Activated CD8-positive, alpha-beta memory T cell treated with anti-CD3 and anti-CD28 coated beads for 48 hours (primary cell): ENCODE measurements at regions not wholly inside any gene's neighbourhood (a gene's known extent, or its start where the extent isn't known, plus 50 kb on each side); places are given as distances from the start of the nearest gene placed in this dataset.

ENCODE experiments used
- DNase-seq, 3 experiments: peaks; one replicate each; pipeline ENCODE4 v3.0.0-alpha.2; 2020; ENCODE audit warnings: low read depth in 2 of 3, low spot score in 2 of 3

DNA sequence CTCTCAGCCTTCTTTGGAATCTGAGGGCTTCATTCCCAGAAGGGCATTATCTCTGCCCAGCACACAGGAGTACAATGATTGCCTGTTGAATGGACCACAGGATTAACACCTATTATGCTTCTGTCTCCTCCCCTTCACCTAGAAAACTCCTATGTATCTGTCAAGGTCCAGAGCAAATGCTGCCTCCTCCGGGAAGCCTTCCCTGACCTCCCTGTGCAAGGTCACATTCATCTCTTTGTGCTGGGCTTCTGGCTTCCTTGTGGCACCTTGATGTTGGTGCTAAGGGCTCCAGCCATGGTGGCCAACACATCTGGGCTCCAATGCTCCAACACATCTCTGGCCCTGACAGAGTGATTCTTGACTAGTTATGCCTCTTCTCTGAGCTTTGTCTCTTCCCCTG lies 49.9 kb upstream of the ATP2B2 start:
- no peak for DNase-seq

DNA sequence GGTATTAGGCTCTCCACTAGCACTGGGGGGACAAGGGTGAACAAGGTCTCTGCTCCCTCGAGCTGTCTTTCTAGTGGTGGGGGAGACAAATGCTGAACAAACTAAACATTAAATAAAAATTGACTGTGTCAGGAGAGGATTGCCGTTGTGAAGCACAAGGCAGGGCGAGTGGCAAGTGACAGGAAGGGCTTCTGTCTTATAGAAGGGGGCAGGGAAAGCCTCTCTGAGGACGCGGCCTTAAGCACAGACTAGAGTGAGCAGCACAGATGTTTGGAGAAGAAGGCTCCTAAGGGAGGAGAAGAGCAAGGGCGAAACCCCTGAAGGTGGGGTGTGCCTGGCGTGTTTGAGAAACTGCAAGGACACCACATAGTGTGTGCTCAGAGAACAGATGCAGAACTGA lies 50.9 kb upstream of the ATP2B2 start:
- no peak for DNase-seq

DNA sequence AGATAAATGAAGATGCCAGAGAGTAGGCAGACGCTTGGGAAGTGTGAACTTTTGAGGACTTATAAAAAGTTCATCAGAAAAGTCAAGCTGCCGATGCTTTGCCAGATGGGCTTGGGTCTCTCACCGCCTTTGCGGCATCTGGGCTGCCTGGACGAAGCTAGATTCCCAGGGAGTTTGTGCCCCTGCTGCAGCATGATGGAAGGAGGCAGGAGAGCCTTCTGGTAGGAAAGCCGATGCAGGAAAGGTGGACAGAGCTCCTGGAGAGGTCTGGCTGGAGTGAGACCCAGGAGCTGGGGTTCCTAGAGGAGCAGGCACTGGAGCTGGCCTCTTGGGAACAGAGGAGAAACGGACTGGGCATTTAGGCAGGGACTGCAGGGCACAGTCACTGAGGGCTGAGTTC lies 51.9 kb upstream of the ATP2B2 start:
- no peak for DNase-seq

DNA sequence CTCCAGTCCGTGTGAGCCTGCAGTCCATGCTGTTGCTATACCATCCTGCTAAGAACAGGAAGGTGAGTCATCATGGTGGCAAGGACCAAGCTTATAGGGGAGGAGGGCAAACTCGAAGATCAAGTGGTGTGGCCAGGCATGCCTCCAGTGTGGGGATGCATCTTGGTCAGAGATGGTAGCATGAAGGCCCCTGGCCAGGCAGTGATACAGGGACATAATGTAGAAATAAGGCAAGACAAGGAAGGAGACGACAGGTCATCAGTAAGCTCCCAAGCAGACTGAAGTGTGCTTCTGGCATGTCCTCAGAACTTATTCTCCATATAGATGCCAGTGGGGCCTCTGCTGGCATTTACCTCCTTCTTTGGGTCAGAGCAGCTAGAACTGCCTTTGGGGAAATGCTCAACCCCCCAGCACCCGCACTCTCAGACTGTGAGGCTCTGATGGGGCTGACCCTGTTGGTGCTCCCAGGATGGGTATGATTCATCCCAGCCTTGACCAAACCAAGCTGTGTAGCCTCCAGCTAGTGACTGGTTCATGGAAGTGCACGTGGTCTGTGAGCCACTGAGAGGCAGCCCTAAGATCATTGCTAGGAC lies 52.5 kb upstream of the ATP2B2 start:
- no peak for DNase-seq

DNA sequence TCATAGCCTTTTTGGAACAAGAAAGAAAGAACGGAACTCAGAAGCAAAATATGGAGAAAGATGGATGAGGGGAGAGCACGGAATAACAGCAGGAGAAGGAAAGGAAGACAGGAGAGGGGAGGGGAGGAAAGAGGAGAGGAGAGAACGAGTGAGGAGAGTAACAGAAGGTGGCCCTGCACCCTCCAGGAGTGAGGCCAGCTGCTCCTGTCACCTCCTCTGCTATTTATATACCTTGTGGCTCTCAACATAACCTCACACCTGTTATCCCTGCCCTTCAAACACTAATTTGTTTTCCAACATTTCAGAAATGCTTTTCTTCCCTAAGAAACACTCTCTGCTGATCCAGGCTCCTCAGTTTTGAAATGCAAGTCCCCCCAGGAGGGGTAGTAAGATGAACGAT lies 53.4 kb upstream of the ATP2B2 start:
- no peak for DNase-seq

DNA sequence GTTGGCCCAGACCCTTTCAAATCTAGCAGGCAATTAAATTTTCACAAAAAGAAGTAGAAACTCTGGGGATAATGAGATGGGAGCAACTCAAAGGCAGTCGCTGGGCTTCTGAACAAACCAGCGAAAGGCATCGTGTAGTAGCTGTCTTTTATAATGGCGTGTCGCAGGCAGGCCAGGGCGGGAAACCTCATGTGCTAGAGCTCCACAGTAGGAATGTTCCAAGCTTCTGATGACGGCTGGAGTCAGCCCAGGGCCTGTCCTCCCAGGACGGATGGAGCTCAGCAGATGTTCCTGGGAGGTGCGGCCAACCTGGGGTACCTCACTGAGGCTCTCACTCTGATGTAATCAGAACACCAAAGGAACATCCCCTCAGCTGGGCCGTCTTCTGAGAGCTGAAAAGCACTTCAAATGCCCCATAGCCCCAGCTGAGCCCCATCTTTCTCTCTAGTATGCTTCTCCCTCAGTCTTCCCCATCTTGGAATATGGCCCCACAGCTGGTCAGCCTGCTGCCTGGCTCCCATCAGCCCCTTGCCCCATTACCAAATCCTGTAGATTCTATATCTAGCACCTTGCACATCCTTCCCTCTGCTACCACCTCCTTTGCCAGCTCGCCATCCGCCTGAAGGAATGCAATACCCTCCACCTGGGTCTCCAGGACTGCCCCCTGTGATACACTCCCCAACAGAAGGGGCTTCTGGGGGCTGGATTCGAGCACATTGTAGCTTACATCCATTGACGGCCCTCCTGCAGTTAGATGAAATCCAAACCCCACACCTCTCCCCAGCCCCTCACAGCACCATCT lies 54.9 kb upstream of the ATP2B2 start:
- no peak for DNase-seq

DNA sequence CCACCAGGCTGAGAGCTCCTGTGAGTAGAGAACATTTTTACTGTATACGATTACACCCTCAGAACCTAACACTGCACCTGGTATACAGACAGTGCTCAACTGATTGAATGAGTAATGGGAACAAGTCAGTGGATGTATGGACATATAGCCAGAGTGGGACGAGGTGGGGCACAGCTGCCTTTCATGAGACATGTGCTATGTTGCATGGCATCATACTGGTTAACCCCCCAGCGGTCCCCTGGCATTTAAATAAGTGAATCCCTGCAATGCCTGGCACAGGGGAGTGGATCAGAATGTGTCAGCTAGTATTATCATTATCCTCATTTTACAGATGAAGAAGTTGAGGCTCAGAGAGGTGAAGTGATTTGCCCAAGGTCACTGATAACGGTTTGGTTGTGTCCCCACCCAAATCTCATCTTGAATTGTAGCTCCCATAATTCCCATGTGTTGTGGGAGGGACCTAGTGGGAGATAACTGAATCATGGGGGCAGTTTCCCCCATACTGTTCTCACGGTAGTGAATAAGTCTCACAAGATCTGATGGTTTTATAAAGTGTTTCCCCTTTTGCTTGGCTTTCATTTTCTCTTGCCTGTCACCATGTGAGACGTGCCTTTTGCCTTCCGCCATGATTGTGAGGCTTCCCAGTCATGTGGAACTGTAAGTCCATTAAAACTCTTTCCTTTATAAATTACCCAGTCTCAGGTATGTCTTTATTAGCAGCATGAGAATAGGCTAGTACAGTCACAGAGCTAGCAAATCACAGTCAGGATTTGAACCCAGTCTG lies 56.0 kb upstream of the ATP2B2 start:
- no peak for DNase-seq

DNA sequence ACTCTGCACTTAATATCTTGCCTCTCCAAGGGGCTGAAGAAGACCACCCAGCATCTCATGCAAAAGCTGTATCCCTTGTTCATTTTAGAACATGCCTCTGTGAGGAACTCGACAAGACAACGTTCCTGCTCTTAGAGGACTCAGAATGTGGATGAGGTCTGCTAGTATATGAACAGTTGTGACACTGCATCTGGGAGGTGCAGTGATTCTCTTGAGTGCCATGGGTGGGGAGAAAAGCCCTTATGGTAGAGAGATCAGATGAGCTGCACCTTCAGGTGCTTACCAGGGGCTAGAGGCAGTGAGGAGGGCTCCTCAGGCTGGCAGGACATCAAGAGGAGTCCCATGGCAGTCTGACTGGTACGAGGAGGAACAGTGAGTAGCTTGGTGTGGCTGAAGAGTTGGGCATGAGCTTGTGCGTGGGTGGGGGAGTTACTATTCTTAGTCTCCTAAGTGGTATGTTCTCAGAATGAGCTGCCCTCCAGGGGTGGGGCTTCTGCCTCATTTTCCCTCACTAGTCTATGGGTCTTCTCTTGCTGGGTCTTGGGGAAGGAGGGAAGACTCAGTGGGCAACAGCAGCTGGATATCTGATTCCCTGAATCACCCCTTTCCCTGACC lies 56.7 kb upstream of the ATP2B2 start:
- no peak for DNase-seq

DNA sequence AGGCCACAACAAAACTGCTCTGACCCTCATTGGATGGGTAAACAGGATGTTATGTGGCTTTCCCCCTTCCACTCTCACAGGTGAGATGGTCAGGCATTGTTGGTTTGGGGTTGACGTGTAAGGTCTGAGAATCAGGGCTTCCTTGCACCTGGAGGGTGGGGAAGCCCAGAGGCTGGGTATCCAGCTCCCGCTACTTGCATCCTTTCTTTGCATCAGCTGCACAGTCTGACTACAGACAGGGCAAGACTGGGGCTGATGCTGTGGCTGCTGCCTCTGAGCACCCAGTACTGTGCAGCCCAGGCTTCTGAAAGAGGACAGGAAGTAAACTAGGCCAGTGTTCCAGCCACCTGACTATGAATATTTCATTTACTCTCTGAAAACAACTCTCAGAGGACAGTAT lies 58.0 kb upstream of the ATP2B2 start:
- no peak for DNase-seq

DNA sequence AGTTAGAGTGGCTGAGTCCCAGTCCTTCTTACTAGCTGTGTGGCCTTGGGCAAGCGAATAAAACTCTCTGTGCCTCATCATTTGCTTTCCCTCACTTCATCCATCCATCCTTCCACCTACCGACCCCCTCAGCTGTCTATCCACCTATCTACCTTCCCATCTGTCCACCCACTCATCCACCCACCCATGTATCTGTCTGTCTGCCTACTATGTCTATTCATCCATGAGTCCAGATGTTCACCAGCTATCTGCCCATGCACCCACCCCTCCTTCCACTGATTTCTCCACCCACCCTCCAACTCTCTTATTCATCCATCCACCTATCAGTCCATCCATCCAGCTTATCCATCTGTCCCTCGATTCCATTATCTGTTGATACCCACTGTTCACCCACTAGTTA lies 60.4 kb upstream of the ATP2B2 start:
- DNase-seq, result no peak

DNA sequence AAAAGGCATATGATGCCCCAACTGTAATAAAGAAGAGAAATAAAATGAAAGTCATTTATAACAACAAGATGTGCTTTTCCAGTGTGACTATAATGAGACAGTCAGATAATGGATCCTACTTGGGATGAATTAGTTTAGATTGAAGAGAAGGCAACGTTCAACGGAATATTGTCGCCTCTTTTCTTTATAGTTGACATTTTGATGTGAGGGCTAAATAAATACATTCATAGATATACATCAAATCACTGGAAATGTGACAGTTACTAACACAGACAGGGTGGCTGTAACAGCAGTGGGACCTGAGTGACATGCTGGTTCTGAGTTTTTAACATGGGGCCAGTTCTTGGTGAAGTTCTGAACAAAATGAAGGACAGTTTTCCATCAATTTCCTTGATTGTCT lies 61.1 kb upstream of the ATP2B2 start:
- DNase-seq, result no peak

DNA sequence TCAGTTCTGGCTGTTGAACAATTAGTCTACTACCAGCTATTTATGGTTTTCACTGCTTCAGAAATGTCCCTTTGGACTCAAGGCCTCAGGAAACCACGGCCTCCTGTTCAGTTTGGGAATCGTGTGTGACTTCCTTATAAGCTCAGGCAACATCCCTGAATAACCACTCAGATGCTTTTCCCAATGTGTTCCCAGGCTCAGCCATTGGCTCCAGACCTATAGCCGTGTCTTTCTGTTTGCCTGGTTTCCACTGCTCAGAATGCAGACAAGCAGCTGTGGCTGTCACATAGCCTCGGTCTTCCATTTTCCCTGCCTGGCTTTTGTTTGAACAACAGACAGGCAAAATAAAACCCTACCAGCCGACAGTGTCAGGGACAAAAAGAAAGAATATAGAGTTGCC lies 63.2 kb upstream of the ATP2B2 start:
- DNase-seq, result no peak

DNA sequence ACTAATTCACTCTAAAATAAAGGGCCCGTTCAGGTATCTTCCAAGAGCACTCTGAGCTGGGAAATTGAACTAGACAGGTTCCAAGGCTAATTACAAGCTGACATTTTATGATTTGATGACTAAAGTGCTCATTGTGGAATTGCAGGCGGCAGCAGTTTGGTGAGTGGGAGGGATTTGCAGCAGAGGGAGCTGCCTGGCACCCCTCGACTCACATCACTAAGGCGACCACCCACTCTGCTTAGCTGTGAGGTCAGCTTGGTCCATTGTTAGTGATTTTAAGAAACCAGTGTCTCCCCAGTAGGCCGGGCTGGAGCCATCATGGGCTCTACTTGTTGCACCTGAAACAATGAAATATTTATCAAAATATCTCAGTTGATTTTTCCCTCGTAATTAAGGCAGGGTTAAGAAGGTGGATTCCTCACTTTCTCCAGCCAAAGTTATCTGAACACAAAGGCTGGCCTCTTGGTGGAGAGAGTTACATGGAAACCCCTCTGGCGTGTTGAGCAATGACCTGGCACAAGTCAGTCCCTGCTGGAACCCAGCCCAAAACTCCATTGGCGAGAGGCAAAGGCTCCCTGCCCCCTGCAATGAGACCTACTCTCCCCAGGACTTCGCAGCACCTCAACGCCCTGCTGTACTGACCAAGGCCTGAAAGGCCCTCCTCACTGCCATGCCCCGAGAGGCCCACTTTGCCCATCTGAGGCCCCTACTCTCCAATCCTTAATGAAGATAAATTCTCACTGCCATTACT lies 65.0 kb upstream of the ATP2B2 start:
- no peak for DNase-seq

DNA sequence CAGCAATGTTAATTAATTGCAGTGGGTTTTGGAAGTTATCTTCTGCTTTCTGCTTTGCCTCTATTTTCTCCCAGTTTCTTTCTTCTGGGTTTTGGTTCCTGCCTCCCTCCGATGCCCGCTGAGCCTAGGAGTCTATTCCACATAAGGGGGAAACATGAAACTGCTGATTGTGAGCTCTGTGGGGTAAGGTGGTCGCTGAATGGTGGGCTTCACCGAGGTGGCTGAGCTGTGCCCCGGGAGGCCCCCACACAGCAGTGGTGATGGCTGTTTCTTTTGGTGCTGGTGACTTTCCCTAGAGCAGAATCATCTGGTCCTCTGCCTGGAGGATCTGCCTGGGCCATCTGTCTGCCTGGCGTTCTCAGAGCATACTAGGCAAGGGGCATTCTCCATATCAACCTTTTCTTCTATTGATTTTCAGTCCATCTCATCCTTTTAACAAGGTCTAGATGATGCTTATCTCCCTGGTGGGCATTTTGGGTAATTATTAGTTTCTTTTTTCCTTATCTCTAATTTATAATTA lies 68.8 kb upstream of the ATP2B2 start:
- DNase-seq, result no peak

DNA sequence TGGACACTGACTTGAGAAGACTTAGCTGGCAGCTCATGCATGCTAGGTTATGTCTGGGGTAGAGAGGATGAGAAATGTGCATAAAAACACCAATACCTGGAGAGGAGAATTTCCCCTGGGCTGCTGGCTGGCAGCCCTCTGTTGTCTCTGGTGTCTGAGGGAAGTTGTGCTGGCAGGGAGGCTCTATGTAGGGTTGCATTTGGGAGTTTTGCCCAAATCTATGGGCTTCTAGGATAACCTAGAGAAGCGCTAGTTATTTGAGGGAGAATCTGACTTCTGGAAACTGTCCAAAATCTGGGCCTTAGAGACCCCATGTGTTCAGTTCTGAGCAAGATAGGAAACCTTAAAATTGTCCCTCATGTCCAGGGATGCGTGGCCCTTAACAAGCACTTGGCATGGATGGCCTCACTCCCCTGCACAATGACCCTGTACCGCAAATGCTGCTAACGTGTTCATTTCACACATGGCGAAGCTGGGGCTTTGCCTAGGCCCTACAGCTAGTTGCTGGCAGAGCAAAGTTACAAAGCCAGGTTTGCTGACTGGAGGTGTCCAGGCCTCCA lies 70.3 kb upstream of the ATP2B2 start:
- no peak for DNase-seq

DNA sequence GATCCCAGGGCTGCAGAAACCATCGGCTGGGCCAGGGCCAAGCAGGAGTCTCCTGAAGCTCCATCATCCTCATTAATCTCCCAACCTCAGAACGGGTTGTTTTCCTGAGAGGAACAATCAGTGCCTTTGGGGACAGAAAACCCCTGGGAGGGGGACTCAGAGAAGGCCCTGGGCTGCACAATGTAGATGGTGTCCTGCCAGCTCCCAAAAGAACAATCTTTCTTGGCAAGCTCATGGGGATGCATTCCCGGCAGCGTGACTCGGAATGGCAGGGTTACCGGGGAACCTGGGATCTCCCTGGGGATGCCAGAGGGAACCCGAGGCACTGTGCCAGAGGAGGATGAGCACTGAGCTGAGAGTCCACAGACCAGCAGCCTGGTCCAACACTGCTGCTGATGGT lies 72.1 kb upstream of the ATP2B2 start:
- no peak for DNase-seq

DNA sequence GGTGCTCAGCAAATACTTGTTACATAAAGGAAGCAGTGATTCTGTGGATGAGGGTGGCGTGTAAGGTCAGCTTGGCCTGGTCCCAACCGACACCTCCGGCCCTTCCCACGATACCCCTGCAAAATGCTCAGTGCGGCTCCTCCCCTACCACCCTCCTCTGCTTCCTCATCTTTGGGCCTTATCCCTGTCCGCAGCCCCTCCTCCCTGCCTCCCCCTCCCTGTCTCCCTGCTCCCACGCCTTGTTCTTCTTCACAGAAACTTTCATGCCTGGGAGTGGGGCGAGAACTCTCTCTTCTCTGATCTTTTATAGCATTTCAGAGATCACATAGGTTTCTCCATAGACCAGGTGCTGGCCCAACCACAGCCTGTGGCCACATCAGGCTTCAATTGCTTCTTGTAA lies 75.0 kb upstream of the ATP2B2 start:
- no peak for DNase-seq

DNA sequence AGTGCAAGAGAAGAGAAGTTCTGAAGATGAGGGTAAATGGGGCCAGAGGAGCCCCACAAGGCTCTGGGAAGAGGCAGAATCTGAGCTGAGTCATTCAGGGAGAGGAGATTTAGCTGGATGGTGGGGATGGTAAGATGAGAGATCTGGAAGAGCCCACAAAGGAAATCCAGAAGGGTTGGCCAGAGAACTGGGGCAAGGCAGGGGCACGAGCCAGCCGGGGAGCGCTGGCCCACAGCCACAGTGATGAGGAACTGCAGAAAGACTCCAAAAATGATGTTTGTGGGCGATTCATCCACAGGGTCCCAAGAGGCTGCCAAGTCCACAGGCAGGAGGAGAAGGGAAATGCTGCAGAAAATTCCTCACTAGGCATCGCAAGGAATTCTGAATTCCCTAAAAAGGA lies 75.9 kb upstream of the ATP2B2 start:
- DNase-seq, result no peak

DNA sequence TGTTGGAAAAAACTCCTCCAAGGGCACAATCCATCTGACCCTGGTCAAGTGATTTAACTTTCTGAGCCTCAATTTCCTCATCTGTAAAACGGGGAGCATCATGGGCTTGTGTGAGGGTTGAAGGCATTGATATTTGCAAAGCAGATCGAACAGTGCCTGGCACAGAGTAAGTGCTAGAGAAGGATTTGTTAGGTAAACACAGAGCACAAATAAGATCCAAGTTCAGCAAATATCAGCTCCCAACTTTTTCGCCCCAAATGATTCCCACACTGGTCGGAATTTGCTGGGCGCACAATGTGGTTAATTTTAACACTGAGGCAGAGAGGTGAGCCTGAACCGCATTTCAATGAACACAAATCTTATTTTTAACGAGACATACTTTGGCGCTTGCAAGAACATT lies 76.3 kb upstream of the ATP2B2 start:
- no peak for DNase-seq

DNA sequence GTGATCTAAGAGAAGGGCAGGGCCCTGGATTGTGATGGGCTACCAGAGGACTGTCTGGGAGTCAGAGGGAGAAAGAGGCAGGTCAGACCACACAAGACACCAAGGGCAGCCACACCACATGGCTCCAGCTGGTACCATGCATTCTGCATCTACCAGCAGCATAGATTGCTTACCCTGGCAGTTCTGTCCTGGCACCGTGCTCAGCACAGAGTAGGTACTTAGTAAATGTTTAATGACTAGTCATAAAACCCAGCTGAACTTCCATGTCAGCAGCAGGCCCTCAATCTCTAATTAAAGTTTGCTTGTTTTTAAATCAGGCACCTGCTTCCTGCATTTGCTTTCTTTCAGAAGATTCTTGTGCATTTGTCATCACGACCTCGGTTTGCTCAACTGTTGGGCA lies 77.3 kb upstream of the ATP2B2 start:
- no peak for DNase-seq
